Left cardiac atrium (tissue), 4 donors: ENCODE measurements at regions not wholly inside any gene's neighbourhood (a gene's known extent, or its start where the extent isn't known, plus 50 kb on each side); places are given as distances from the start of the nearest gene placed in this dataset.
A peak's percentile ranks its signal among the peaks of the same experiment; 100 is the strongest.

Experiments used
- ATAC-seq, 2 donors: fragments of 200-7000 bp; cut with Tn5 transposase; one replicate each; pipeline ENCODE4 v1.9.1; 2020; ENCODE audit warnings: mild to moderate bottlenecking in 2 of 2, moderate library complexity in 2 of 2
- DNase-seq: peaks from one replicate; pipeline ENCODE4 v3.0.0-alpha.2; 2020
- intact Hi-C, 2 donors: fragments of 100-400 bp; cut with DNase I; formaldehyde crosslinking; loops; one replicate each; pipeline versions ENCODE4 v1.14.1 to v1.15.1; 2022 to 2023
- donor health status: DM: no; HTN: yes; CAD: no.
- donor health status: DM: no; HTN: yes; CAD: no; lungs with severe emphysema.
- donor health status: DM: yes; HTN: yes; CAD: no.
- donor health status: Dilated cardiomyopathy.

GRCh38 chr22:47460861-47461260 lies 698.4 kb downstream of the TBC1D22A start:
- no peak for DNase-seq
- ATAC-seq: no peak
- intact Hi-C loops: no loop called here

DNA sequence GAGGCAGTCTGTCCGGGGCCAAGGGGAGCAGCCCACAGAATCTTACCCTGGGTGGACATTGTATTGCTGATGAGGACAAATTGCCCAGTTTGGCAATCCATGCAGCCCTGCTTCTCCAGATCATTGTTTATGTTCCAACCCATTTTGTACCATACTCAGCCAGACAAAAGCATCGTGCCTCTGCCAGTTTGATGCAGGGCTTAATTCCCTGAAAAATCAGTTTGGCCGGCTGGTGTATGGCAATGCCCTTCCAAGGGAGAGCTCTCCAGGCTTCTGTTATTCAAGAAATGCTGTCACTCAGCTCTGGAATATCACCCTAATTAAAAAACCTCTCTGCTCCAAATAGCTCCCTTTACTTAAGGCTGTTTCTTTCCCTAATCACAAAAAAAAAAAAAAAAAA lies 697.7 kb downstream of the TBC1D22A start:
- intact Hi-C loops: no loop called here
- ATAC-seq (no peak), DNase-seq (no peak)

GRCh38 chr22:47458348-47458747 lies 695.9 kb downstream of the TBC1D22A start:
- no peak for ATAC-seq
- DNase-seq: no peak
- intact Hi-C loops: no loop called here

GRCh38 chr22:47457509-47458300 lies 695.3 kb downstream of the TBC1D22A start:
- no peak for DNase-seq
- ATAC-seq: no peak
- intact Hi-C loops: no loop called here

DNA sequence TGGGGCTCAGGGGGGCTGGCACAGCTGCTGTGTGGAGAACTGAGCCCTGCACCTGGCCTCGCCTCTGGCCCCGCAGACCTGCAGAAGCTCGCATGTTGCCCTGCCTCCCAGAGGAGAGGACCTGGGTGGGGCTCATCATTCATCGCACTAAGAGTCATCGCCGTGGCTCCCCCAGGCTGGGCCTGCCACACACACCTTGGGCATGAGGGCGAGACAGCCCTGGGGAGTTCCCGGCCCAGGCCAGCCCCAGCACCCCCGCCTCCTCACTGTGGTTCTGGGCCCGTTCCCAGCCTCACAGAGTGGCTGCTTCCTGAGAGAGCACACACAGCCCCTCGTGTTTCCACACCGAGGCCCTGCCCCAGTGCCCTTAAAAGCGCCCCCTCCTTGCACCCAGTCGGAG lies 694.6 kb downstream of the TBC1D22A start:
- no peak for DNase-seq
- intact Hi-C loops: no loop called here
- no peak for ATAC-seq

GRCh38 chr22:47456031-47456430 lies 693.6 kb downstream of the TBC1D22A start:
- ATAC-seq (no peak), DNase-seq (no peak)
- intact Hi-C loops: no loop called here

DNA sequence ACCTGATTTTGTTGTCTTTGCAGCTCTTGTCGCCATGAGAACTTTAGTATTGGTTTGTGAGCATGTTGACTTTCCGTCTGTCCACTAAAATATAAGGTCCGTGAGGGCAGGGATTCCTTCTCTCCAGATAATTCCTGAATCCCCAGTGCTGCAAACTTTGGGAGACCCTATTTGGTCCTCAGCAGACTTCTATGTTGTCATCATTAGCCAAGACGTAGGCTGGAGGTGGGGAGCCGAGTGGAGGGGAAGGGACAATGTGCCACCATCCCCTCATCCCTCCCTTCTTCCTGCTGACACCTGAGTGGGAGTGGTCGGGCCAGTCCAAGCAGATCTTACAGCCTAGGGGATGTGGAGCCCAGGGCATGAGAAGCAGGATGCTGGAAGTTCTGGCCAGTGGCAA lies 690.6 kb downstream of the TBC1D22A start:
- DNase-seq (no peak), ATAC-seq (no peak)
- intact Hi-C loops: no loop called here

DNA sequence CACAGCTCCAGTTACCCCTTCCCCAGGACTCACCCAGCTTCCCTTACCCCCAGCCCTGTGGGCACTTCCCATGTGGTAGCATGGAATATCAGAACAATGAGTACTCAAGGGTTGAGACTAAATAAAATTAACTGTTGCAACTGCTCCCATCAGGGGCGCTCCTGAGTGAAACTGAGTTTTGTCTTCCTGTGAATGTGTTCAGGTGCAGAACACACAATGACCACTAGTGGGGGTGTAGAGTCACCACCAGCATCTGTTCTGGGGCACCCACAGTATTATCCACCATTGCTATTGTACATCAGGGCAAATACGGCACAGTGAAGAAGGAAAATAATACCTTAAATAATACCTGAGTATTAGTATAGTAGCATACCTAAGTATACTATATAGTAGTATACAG lies 689.7 kb downstream of the TBC1D22A start:
- DNase-seq: no peak
- ATAC-seq: no peak
- intact Hi-C loops: no loop called here

DNA sequence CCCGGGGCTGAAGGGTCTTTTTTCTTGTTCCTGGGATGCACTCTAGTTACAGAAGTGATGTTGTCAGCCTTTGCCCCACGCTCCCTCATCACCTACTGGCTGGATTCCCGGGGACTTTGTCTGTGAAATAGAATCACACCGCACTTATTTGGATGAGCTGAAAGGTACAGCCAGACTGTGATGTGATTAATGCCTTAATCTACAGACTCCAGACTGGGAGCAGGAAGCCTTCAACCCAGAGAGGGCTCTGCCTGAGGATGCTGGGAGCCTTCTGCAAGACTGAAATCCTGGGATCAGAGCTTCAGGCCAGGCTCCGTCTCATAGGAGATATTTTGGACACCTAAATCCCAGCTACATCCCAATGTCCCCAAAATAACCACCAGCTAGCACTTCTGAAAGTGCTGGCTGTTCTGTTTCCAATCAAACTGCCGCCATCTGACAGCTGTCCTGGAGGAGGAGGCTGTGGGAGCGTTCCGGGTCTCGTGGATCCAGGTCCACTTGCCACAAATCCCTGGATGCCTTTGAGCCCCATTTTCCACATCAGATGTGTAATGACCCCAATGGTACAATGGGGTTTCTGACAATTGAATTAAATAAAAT lies 688.5 kb downstream of the TBC1D22A start:
- intact Hi-C loops: no loop called here
- no peak for DNase-seq
- ATAC-seq: peak in 1 of 2 donors; percentile 59

DNA sequence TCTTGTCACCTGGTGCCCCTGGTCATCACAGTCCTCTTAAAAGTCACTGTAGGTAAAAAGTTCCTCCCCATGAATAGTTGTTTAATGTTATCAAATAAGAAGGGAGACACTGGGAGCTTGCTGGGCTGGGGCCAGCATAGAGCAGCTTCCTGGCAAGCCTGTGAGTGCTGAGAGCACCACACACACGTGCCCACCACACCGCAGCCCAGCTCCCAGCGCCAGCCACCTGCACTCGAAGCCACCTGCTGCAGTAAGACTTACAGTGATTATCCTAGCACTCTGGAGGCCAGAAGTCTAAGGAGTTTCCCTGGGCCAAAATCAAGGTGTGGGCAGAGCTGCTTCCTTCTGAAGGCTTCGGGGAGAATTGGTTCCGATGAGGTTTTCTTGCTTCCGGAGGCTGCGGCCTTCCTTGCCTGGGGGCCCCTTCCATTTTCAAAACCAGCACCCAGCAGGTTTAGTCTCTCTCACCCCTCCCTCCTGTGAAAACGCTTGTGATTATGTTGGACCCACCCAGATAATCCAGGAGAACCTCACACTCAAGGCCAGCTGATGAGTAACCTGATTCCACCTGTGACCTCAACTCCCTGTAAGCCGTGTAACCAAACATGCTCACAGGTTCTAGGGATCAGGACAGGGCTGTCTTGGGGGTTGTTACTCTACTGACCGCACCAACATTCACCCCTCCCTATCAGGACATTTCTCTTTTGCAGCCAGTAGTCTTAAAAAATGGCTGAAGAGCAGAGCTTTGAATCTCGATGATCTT lies 687.2 kb downstream of the TBC1D22A start:
- ATAC-seq (no peak), DNase-seq (no peak)
- intact Hi-C loops: no loop called here

GRCh38 chr22:47448231-47449223 lies 686.1 kb downstream of the TBC1D22A start:
- DNase-seq (no peak), ATAC-seq (no peak)
- intact Hi-C loops: no loop called here

- ATAC-seq (no peak), DNase-seq (no peak)
- intact Hi-C loops: no loop called here
These were observed 684.7 kb downstream of the TBC1D22A start for GRCh38 chr22:47446821-47447810.

- no peak for DNase-seq
- ATAC-seq: no peak
These were observed 683.9 kb downstream of the TBC1D22A start for GRCh38 chr22:47446331-47446730.

GRCh38 chr22:47445716-47446290 lies 683.4 kb downstream of the TBC1D22A start:
- intact Hi-C loops: no loop called here
- DNase-seq: no peak
- ATAC-seq: no peak

More at GRCh38 chr22:47446331-47446730, 683.9 kb downstream of the TBC1D22A start:
- intact Hi-C loops: no loop called here

- no peak for DNase-seq
- intact Hi-C loops: no loop called here
- ATAC-seq: no peak
These were observed 682.8 kb downstream of the TBC1D22A start for GRCh38 chr22:47445212-47445611.

DNA sequence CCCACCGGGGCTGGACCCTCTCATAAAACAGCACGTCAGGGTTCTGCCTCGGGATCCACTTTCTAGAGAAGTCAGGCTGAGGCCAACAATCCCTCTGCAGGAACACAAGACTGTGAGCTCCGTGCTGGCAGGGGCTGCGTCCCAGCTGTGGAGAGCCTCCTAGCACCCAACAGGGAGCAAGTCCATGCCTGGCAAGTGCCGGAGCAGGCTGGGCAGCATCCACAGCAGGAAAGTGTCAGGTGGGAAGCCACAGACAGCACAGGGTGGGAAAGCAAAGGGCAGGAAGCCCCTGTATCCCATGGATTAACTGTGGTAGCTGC lies 682.3 kb downstream of the TBC1D22A start:
- intact Hi-C loops: no loop called here

GRCh38 chr22:47443836-47444745 lies 681.6 kb downstream of the TBC1D22A start:
- intact Hi-C loops: no loop called here
- no peak for DNase-seq
- ATAC-seq: no peak

More for the DNA sequence above, 682.3 kb downstream of the TBC1D22A start:
- ATAC-seq: no peak
- DNase-seq: no peak
